Retinal pigment epithelial cell (primary cell): ENCODE measurements at regions not wholly inside any gene's neighbourhood (a gene's known extent, or its start where the extent isn't known, plus 50 kb on each side); places are given as distances from the start of the nearest gene placed in this dataset.
A peak's percentile ranks its signal among the peaks of the same experiment; 100 is the strongest.

Experiments used
- DNase-seq: peaks from one replicate; pipeline ENCODE4 v3.0.0-alpha.2; 2010; ENCODE audit warnings: low read depth
- H3K4me3 ChIP-seq: 2 replicates; pipeline ENCODE4 v1.5.1; 2011; ENCODE audit warnings: mild to moderate bottlenecking, low read length, control low read depth, moderate library complexity
- TF ChIP-seq, protein P1 (sequence below): conservative IDR thresholded peaks from 2 replicates; pipeline ENCODE4 v1.5.1; 2011; ENCODE audit warnings: low read depth, low read length, control low read depth, inconsistent platforms

DNA sequence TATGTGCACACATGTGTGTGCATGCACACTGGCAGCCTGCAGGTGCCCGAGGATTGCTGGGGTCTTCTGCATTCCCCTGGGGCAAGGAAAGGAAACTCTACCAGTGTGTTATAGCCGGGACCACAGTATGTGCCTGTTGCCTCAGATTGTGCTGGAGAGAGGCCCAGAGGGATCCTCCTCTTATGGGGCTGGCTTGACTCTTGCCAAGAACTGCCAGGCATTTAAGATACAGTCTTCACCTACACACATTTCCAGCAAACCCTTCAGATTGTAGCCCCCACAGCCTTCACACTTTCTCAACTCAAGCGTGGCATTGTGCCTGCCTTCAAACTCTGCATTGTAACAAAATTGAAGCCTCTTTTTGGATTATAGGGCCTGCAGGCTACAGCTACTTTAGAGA is 176.7 kb upstream of the DYRK2 start:
- DNase-seq = no peak
- TF ChIP-seq, protein P1, sequence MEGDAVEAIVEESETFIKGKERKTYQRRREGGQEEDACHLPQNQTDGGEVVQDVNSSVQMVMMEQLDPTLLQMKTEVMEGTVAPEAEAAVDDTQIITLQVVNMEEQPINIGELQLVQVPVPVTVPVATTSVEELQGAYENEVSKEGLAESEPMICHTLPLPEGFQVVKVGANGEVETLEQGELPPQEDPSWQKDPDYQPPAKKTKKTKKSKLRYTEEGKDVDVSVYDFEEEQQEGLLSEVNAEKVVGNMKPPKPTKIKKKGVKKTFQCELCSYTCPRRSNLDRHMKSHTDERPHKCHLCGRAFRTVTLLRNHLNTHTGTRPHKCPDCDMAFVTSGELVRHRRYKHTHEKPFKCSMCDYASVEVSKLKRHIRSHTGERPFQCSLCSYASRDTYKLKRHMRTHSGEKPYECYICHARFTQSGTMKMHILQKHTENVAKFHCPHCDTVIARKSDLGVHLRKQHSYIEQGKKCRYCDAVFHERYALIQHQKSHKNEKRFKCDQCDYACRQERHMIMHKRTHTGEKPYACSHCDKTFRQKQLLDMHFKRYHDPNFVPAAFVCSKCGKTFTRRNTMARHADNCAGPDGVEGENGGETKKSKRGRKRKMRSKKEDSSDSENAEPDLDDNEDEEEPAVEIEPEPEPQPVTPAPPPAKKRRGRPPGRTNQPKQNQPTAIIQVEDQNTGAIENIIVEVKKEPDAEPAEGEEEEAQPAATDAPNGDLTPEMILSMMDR = no peak
- no peak overlapping the region for H3K4me3 ChIP-seq

DNA sequence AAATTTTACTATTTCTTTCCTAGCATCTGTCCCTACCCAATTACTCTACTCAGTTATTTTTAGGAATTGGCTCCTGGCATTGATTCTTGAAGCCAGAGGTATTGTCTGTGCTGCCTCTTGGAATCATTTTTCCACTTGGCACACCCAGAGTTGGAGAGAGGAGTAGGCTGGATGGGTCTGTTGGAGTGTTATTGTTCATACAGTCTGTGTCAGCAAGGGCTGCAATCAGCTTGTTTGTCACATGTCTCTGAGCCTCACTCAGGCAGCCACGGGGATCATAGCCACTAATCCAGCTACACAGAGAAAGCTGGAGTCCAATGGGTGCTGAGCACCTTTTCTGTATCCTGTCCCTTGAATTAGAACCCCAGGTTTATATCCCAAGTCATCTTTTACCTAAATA is 176.0 kb upstream of the DYRK2 start:
- TF ChIP-seq, protein P1 = no peak
- no peak overlapping the region for H3K4me3 ChIP-seq
- DNase-seq = peak; percentile 50

DNA sequence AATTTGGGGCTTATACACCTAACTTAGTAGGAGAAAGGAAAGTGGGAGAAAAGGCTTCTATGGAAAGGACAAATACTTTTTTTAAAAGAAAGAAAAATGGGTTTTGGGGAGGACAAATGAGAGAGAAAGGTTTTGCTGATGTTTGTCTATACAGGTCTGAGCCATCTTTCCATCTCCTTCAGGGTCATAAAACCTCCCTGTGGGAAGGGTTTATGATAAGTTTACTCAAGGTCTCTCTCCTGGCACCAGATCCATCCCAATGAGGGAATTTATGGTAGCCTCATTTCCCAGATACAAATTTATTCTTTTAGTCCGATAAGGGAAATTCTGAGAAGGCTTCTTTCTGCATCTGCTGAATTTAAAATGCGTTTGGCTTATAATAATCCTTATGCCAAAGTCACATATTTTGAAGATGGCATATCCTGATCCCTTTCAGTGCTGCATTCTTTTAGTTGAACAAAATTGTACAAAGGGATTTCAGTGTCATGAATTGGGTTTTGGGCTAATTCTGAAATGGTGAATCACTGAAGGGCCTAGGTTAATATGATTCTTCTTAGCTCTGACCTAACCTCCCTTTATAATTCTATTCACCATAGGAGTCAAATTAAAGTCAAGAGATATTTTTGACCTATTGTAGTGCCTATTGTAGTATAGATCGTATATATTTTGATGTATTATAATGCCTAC is 173.5 kb upstream of the DYRK2 start:
- no peak overlapping the region for H3K4me3 ChIP-seq
- TF ChIP-seq, protein P1 = no peak
- no peak for DNase-seq

DNA sequence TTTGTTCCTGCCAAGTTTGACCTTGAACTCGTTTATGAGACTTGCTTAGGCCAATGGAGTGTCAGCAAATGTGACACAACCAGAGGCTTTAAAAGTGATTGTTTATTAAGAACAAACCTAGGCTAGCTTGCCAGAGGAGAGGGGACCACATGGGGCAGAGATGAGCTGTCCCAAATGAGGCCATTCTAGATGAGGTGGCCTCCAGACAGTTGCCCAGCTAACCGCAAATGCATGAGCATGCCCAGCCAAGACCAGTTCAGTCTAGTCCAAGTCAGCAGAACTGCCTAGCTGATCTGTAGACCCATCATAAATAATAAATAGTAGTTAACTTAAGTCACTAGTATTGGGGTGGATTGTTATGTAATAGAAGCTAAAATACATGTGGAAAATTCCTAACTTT is 172.8 kb upstream of the DYRK2 start:
- H3K4me3 ChIP-seq = no peak overlapping the region
- no peak for DNase-seq
- TF ChIP-seq, protein P1 = no peak

DNA sequence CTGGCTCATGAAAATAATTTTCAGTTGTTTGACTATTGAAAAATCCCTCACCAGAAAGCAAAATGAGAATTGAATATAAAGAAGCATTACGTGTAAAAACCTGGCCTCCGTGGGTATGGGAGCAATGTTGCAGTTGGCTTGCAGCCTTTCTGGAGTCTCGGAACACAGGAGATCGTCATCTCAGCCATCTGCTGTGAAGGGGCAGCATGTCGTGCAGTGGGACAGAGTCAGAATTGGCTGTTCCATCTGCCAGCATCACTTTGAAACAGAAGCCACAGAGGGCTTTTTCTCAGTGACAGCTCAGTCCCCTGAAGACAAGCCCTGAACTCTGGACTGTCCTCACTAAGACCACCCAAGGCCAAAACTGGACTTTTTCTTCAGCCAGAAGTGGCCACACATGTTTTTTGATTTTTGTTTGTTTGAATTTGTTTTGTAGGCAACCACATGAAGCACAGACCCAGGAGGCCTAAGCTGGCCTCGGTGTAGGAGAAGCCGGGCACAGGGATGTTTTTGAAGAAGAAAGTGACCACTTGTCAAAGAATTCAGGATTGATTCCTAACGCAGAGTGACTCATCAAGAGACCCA is 170.8 kb upstream of the DYRK2 start:
- DNase-seq = no peak
- TF ChIP-seq, protein P1 = no peak
- no peak overlapping the region for H3K4me3 ChIP-seq

DNA sequence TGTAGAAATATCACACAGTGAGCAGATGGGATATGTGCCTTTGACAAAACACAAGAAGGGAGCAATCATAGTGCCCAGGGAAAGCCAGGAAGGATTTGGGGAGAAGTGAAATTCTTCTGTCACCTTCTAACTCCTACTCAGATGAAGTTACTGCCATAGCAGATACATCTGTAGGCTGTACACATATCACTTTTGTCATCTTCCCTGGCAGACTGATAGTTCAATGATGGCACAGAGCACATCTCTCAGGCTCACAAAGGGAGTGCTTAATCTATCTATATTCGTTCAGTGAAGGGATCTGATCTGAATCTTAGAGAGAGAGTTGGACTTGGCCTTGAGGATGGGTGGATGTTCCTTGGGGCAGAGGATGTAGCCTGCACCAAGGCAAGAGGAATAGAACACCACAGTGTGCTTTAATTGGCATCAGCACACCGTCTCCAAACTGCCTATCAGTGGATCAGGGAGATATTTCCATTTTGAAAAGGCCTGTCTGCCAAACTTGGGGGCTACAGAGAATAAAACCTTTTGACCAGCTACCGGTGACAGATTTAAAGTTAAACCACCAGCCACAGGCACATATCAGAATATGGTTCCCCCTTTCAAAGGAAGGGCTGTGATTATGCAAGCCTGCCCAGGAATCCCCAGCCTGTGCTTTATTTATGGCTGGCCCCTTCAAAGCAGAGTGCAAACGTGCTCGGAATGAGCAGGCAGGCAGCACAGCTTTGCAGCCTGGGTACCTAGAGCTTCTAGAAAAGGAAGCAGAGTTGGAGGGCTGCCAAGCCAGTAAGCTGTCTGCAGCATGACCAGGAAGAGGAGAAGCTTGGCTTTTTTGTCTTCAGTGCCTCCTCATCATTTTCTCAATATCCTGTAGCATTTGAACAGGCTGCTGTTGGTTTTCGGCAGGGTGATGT is 165.5 kb upstream of the DYRK2 start:
- no peak overlapping the region for H3K4me3 ChIP-seq
- TF ChIP-seq, protein P1 = no peak
- peak; percentile 26 for DNase-seq
